ENCODE measurements at regions not wholly inside any gene's neighbourhood (a gene's known extent, or its start where the extent isn't known, plus 50 kb on each side); places are given as distances from the start of the nearest gene placed in this dataset.

GRCh38 chr5:106691701-106692100, 979.0 kb downstream of the EFNA5 start:
- H3K4me1 Mint-ChIP-seq = no peaks in the 10 kb centered on the region
- no peaks in the 10 kb centered on the region for H3K27me3 Mint-ChIP-seq (ENCODE audit: low read depth in 2 of 2)
- Histone ChIP-seq H3K36me3 (ENCODE audit: control insufficient read depth, insufficient read depth, low read length) (no peaks in the 10 kb centered on the region), H3K4me1 (ENCODE audit: control insufficient read depth, insufficient read depth, low read length) (no peaks in the 10 kb centered on the region), H3K4me3 (ENCODE audit: low read length) (no peak overlapping the region), H3K27me3 (ENCODE audit: control insufficient read depth, insufficient read depth, low read length) (no peaks in the 10 kb centered on the region), H3K27ac (ENCODE audit: low read length) (no peak overlapping the region), H3K9me3 (ENCODE audit: control insufficient read depth, insufficient read depth, low read length) (no peaks in the 10 kb centered on the region)
- no peak overlapping the region for H3K4me3 Mint-ChIP-seq
- H3K27ac Mint-ChIP-seq = no peak overlapping the region
- peaks cover 0 to 4% of the 10 kb centered on the region in 2 donors for H3K9me3 Mint-ChIP-seq
- no peak for DNase-seq
- TF ChIP-seq CTCF (IDR thresholded peaks at IDR 0.05) = no peak
- 45% methylated on average over 2 of the region's 2 CpGs for WGBS (ENCODE audit: insufficient coverage)
- no peak for ATAC-seq
- intact Hi-C loops (cut with micrococcal nuclease) = no loop called here
- H3K36me3 Mint-ChIP-seq = no peaks in the 10 kb centered on the region

- intact Hi-C loops (cut with micrococcal nuclease) = no loop called here
- Histone ChIP-seq H3K4me3 (ENCODE audit: low read length) (no peak overlapping the region), H3K36me3 (ENCODE audit: control insufficient read depth, insufficient read depth, low read length) (no peaks in the 10 kb centered on the region), H3K27ac (ENCODE audit: low read length) (no peak overlapping the region), H3K4me1 (ENCODE audit: control insufficient read depth, insufficient read depth, low read length) (no peaks in the 10 kb centered on the region), H3K27me3 (ENCODE audit: control insufficient read depth, insufficient read depth, low read length) (no peaks in the 10 kb centered on the region), H3K9me3 (ENCODE audit: control insufficient read depth, insufficient read depth, low read length) (no peaks in the 10 kb centered on the region)
- no peaks in the 10 kb centered on the region for H3K27me3 Mint-ChIP-seq (ENCODE audit: low read depth in 2 of 2)
- no peak for TF ChIP-seq CTCF (IDR thresholded peaks at IDR 0.05)
- no peak for DNase-seq
- no peak for ATAC-seq
- H3K9me3 Mint-ChIP-seq = peaks cover 0 to 4% of the 10 kb centered on the region in 2 donors
- no peak overlapping the region for H3K4me3 Mint-ChIP-seq
- H3K27ac Mint-ChIP-seq = no peak overlapping the region
- no CpG with 5 or more reads among the region's 1 CpG for WGBS (ENCODE audit: insufficient coverage)
- H3K4me1 Mint-ChIP-seq = no peaks in the 10 kb centered on the region
- no peaks in the 10 kb centered on the region for H3K36me3 Mint-ChIP-seq
Measured at GRCh38 chr5:106690585-106690984, 980.2 kb downstream of the EFNA5 start.

- no peaks in the 10 kb centered on the region for H3K36me3 Mint-ChIP-seq
- Histone ChIP-seq H3K36me3 (ENCODE audit: control insufficient read depth, insufficient read depth, low read length) (no peaks in the 10 kb centered on the region), H3K4me3 (ENCODE audit: low read length) (no peak overlapping the region), H3K9me3 (ENCODE audit: control insufficient read depth, insufficient read depth, low read length) (no peaks in the 10 kb centered on the region), H3K27me3 (ENCODE audit: control insufficient read depth, insufficient read depth, low read length) (no peaks in the 10 kb centered on the region), H3K27ac (ENCODE audit: low read length) (no peak overlapping the region), H3K4me1 (ENCODE audit: control insufficient read depth, insufficient read depth, low read length) (no peaks in the 10 kb centered on the region)
- intact Hi-C loops (cut with micrococcal nuclease) = no loop called here
- H3K4me3 Mint-ChIP-seq = peak overlapping the region; percentile 29
- no peak overlapping the region for H3K27ac Mint-ChIP-seq
- no peak for ATAC-seq
- no CpG with 5 or more reads among the region's 1 CpG for WGBS (ENCODE audit: insufficient coverage)
- H3K4me1 Mint-ChIP-seq = no peaks in the 10 kb centered on the region
- H3K9me3 Mint-ChIP-seq = peaks cover 3 to 5% of the 10 kb centered on the region in 2 donors
- H3K27me3 Mint-ChIP-seq (ENCODE audit: low read depth in 2 of 2) = no peaks in the 10 kb centered on the region
- DNase-seq = no peak
- TF ChIP-seq CTCF (IDR thresholded peaks at IDR 0.05) = no peak
Measured at GRCh38 chr5:106680330-106680729, 990.4 kb downstream of the EFNA5 start.

- H3K27ac Mint-ChIP-seq = no peak overlapping the region
- no peak overlapping the region for H3K4me3 ChIP-seq (ENCODE audit: low read length)
- H3K9me3 Mint-ChIP-seq = peaks cover 2 to 4% of the 10 kb centered on the region in 2 donors
- H3K4me1 Mint-ChIP-seq = no peaks in the 10 kb centered on the region
- WGBS (ENCODE audit: insufficient coverage) = no CpG with 5 or more reads among the region's 1 CpG
- no peak overlapping the region for H3K4me3 Mint-ChIP-seq
- no peaks in the 10 kb centered on the region for H3K27me3 Mint-ChIP-seq (ENCODE audit: low read depth in 2 of 2)
- no peaks in the 10 kb centered on the region for H3K36me3 ChIP-seq (ENCODE audit: control insufficient read depth, insufficient read depth, low read length)
- H3K4me1 ChIP-seq (ENCODE audit: control insufficient read depth, insufficient read depth, low read length) = no peaks in the 10 kb centered on the region
- ATAC-seq (no peak), DNase-seq (no peak)
- no peak for TF ChIP-seq CTCF (IDR thresholded peaks at IDR 0.05)
- H3K27me3 ChIP-seq (ENCODE audit: control insufficient read depth, insufficient read depth, low read length) = no peaks in the 10 kb centered on the region
- H3K27ac ChIP-seq (ENCODE audit: low read length) = no peak overlapping the region
- no peaks in the 10 kb centered on the region for H3K36me3 Mint-ChIP-seq
- intact Hi-C loops (cut with micrococcal nuclease) = no loop called here
- H3K9me3 ChIP-seq (ENCODE audit: control insufficient read depth, insufficient read depth, low read length) = no peaks in the 10 kb centered on the region
Measured at GRCh38 chr5:106677057-106677456, 993.7 kb downstream of the EFNA5 start.

All from natural killer cell (primary cell).